Uterus (tissue), 2 donors: ENCODE measurements at regions not wholly inside any gene's neighbourhood (a gene's known extent, or its start where the extent isn't known, plus 50 kb on each side); places are given as distances from the start of the nearest gene placed in this dataset.

ENCODE experiments used
- CTCF ChIP-seq, 4 experiments: fragments of 200-600 bp in 2 of 4; fragments of 450-650 bp in 2 of 4; sonication (generic) in 2 of 4; IDR thresholded peaks; one replicate each; pipeline ENCODE4 v1.5.1; 2016 to 2019; ENCODE audit warnings: antibody characterized with exemption in 4 of 4, mild to moderate bottlenecking in 2 of 4, moderate library complexity in 1 of 4
- POLR2A ChIP-seq, 2 donors: fragments of 450-650 bp; IDR thresholded peaks; one replicate each; pipeline ENCODE4 v1.6.1; 2016; ENCODE audit warnings: antibody characterized with exemption in 2 of 2, mild to moderate bottlenecking in 1 of 2, moderate library complexity in 1 of 2

- no peak for TF ChIP-seq CTCF (IDR thresholded peaks at IDR 0.05)
- TF ChIP-seq POLR2A (IDR thresholded peaks at IDR 0.05) = no peak
Observed at GRCh38 chr1:232271299-232271698, 358.6 kb downstream of the SIPA1L2 start.
